ENCODE measurements at regions not wholly inside any gene's neighbourhood (a gene's known extent, or its start where the extent isn't known, plus 50 kb on each side); places are given as distances from the start of the nearest gene placed in this dataset.

- H3F3A ChIP-seq (ENCODE audit: low read depth) = no peaks in the 10 kb centered on the region
- H2AFZ ChIP-seq (replicated peaks) = no peak overlapping the region
- H3K4me3 Mint-ChIP-seq = no peak overlapping the region
- no peaks in the 10 kb centered on the region for H3K4me1 ChIP-seq
- H3K27ac ChIP-seq = no peak overlapping the region
- H3K79me2 ChIP-seq (ENCODE audit: low read depth) = no peaks in the 10 kb centered on the region
- DNase-seq (ENCODE audit: low spot score) = no peak
- no peak overlapping the region for H3K9ac ChIP-seq
- H3K27ac Mint-ChIP-seq = no peak overlapping the region
- no peaks in the 10 kb centered on the region for H3K36me3 ChIP-seq
- no peaks in the 10 kb centered on the region for H3K27me3 Mint-ChIP-seq (ENCODE audit: insufficient read depth, low read depth)
- no peak overlapping the region for H3K4me3 ChIP-seq
- H3K4me1 Mint-ChIP-seq = peaks cover 4% of the 10 kb centered on the region
- H3K9me3 ChIP-seq (ENCODE audit: low read depth) = no peaks in the 10 kb centered on the region
- peaks cover 2% of the 10 kb centered on the region for H3K9me3 Mint-ChIP-seq
- no peaks in the 10 kb centered on the region for H3K36me3 Mint-ChIP-seq
- no peak for TF ChIP-seq EZH2 (IDR thresholded peaks at IDR 0.05)
- no peak for TF ChIP-seq EZH2phosphoT487 (IDR thresholded peaks at IDR 0.05)
- TF ChIP-seq CTCF (IDR thresholded peaks at IDR 0.05) = no peak
- no peak overlapping the region for H3K4me2 ChIP-seq
- no peaks in the 10 kb centered on the region for H3K27me3 ChIP-seq
- H4K20me1 ChIP-seq (ENCODE audit: low read depth) = no peaks in the 10 kb centered on the region
These were observed 157.6 kb upstream of the MDGA2 start for GRCh38 chr14:47833011-47833410.

- Histone ChIP-seq H3K4me1 (no peaks in the 10 kb centered on the region), H2AFZ (replicated peaks) (no peak overlapping the region), H3K9ac (no peak overlapping the region), H3K9me3 (ENCODE audit: low read depth) (no peaks in the 10 kb centered on the region), H3K4me2 (no peak overlapping the region), H3K27ac (no peak overlapping the region), H4K20me1 (ENCODE audit: low read depth) (no peaks in the 10 kb centered on the region), H3K36me3 (no peaks in the 10 kb centered on the region), H3F3A (ENCODE audit: low read depth) (no peaks in the 10 kb centered on the region), H3K4me3 (no peak overlapping the region), H3K27me3 (no peaks in the 10 kb centered on the region), H3K79me2 (ENCODE audit: low read depth) (no peaks in the 10 kb centered on the region)
- no peak overlapping the region for H3K27ac Mint-ChIP-seq
- no peak for DNase-seq (ENCODE audit: low spot score)
- no peaks in the 10 kb centered on the region for H3K27me3 Mint-ChIP-seq (ENCODE audit: insufficient read depth, low read depth)
- H3K36me3 Mint-ChIP-seq = no peaks in the 10 kb centered on the region
- no peak overlapping the region for H3K4me3 Mint-ChIP-seq
- H3K4me1 Mint-ChIP-seq = no peaks in the 10 kb centered on the region
- TF ChIP-seq CTCF (IDR thresholded peaks at IDR 0.05) = no peak
- no peak for TF ChIP-seq EZH2 (IDR thresholded peaks at IDR 0.05)
- TF ChIP-seq EZH2phosphoT487 (IDR thresholded peaks at IDR 0.05) = no peak
- no peaks in the 10 kb centered on the region for H3K9me3 Mint-ChIP-seq
These were observed 151.4 kb upstream of the MDGA2 start for GRCh38 chr14:47826809-47827208.

GRCh38 chr14:47822326-47822725 is 146.9 kb upstream of the MDGA2 start:
- no peak for TF ChIP-seq EZH2 (IDR thresholded peaks at IDR 0.05)
- Histone ChIP-seq H3K27ac (no peak overlapping the region), H2AFZ (replicated peaks) (no peak overlapping the region), H3K79me2 (ENCODE audit: low read depth) (no peaks in the 10 kb centered on the region), H3K27me3 (no peaks in the 10 kb centered on the region), H3K4me1 (no peaks in the 10 kb centered on the region), H3K36me3 (no peaks in the 10 kb centered on the region), H3K4me2 (no peak overlapping the region), H3K9me3 (ENCODE audit: low read depth) (no peaks in the 10 kb centered on the region), H3F3A (ENCODE audit: low read depth) (no peaks in the 10 kb centered on the region), H3K4me3 (no peak overlapping the region), H4K20me1 (ENCODE audit: low read depth) (no peaks in the 10 kb centered on the region), H3K9ac (no peak overlapping the region)
- DNase-seq (ENCODE audit: low spot score) = no peak
- Mint-ChIP-seq H3K4me3 (no peak overlapping the region), H3K9me3 (peaks cover 5% of the 10 kb centered on the region), H3K4me1 (no peaks in the 10 kb centered on the region), H3K36me3 (no peaks in the 10 kb centered on the region), H3K27me3 (ENCODE audit: insufficient read depth, low read depth) (no peaks in the 10 kb centered on the region), H3K27ac (no peak overlapping the region)

GRCh38 chr14:47821135-47821534 is 145.7 kb upstream of the MDGA2 start:
- TF ChIP-seq EZH2phosphoT487 (IDR thresholded peaks at IDR 0.05) (no peak), EZH2 (IDR thresholded peaks at IDR 0.05) (no peak), CTCF (IDR thresholded peaks at IDR 0.05) (no peak)
- Histone ChIP-seq H3K9me3 (ENCODE audit: low read depth) (no peaks in the 10 kb centered on the region), H3K79me2 (ENCODE audit: low read depth) (no peaks in the 10 kb centered on the region), H3K36me3 (no peaks in the 10 kb centered on the region), H3K9ac (no peak overlapping the region), H3K4me3 (no peak overlapping the region), H3F3A (ENCODE audit: low read depth) (no peaks in the 10 kb centered on the region), H3K4me2 (no peak overlapping the region), H3K27me3 (no peaks in the 10 kb centered on the region), H4K20me1 (ENCODE audit: low read depth) (no peaks in the 10 kb centered on the region), H3K27ac (no peak overlapping the region), H2AFZ (replicated peaks) (no peak overlapping the region), H3K4me1 (no peaks in the 10 kb centered on the region)
- Mint-ChIP-seq H3K4me3 (no peak overlapping the region), H3K27ac (no peak overlapping the region), H3K9me3 (peaks cover 13% of the 10 kb centered on the region), H3K27me3 (ENCODE audit: insufficient read depth, low read depth) (no peaks in the 10 kb centered on the region), H3K4me1 (no peaks in the 10 kb centered on the region), H3K36me3 (peaks cover 2% of the 10 kb centered on the region)
- DNase-seq (ENCODE audit: low spot score) = no peak

Measured in neural progenitor cell (in vitro differentiated cells).